GM18861 (cell line): ENCODE measurements at regions not wholly inside any gene's neighbourhood (a gene's known extent, or its start where the extent isn't known, plus 50 kb on each side); places are given as distances from the start of the nearest gene placed in this dataset.
"Not testable (repeated sequence)": the region's sequence is repeated elsewhere in the genome, so short reads cannot be mapped to it uniquely, and the experiment has no call there.

Experiments
- ATAC-seq: cut with Tn5 transposase; IDR thresholded peaks from one replicate; pipeline ENCODE4 v1.9.1; 2021; ENCODE audit not compliant: unreplicated experiment

DNA sequence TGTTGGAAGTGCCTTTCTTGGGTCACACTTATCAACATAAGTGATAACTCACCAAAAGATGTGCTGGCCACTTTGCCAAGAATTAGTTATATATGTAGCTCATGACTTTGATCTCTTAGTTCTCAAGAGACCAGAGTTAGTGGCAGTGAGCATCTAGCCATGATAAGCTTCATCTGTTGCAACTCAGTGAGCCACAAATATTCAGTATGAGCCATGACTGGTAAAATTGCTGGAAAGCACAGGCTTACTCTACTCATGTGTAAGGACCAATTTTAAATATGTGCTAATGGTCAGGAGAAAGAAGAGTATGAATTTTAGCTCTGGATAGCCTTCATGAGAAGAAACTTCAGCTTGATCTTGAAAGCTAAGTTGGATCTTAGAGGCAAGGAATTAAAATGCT is 59.4 kb upstream of the TLL1 start:
- no peak for ATAC-seq

GRCh38 chr4:165814256-165815020 is 58.6 kb upstream of the TLL1 start:
- no peak for ATAC-seq

GRCh38 chr4:165819126-165819525 is 53.9 kb upstream of the TLL1 start:
- not testable (repeated sequence) for ATAC-seq
